Retina (tissue), 1 donor: ENCODE measurements at regions not wholly inside any gene's neighbourhood (a gene's known extent, or its start where the extent isn't known, plus 50 kb on each side); places are given as distances from the start of the nearest gene placed in this dataset.

Experiments
- DNase-seq: peaks from one replicate; pipeline ENCODE4 v3.0.0-alpha.2; 2016

- no peak for DNase-seq
These were observed 274.2 kb downstream of the XXYLT1 start for GRCh38 chr3:194996746-194997145.

- DNase-seq = no peak
These were observed 272.5 kb downstream of the XXYLT1 start for GRCh38 chr3:194998417-194998816.

GRCh38 chr3:194998948-194999347, 272.0 kb downstream of the XXYLT1 start:
- DNase-seq = no peak

GRCh38 chr3:194999491-194999890, 271.5 kb downstream of the XXYLT1 start:
- DNase-seq = no peak

GRCh38 chr3:195001261-195001660, 269.7 kb downstream of the XXYLT1 start:
- no peak for DNase-seq

GRCh38 chr3:195001961-195002861, 268.7 kb downstream of the XXYLT1 start:
- DNase-seq = peak; percentile 60

GRCh38 chr3:195003006-195003892, 267.7 kb downstream of the XXYLT1 start:
- DNase-seq = no peak

- DNase-seq = no peak
These were observed 267.1 kb downstream of the XXYLT1 start for GRCh38 chr3:195003893-195004289.

- no peak for DNase-seq
These were observed 266.3 kb downstream of the XXYLT1 start for GRCh38 chr3:195004512-195005250.

- no peak for DNase-seq
These were observed 265.7 kb downstream of the XXYLT1 start for GRCh38 chr3:195005251-195005620.

GRCh38 chr3:195005759-195006510, 265.0 kb downstream of the XXYLT1 start:
- DNase-seq = no peak

GRCh38 chr3:195007151-195007550, 263.8 kb downstream of the XXYLT1 start:
- no peak for DNase-seq

GRCh38 chr3:195007766-195008165, 263.2 kb downstream of the XXYLT1 start:
- no peak for DNase-seq

- no peak for DNase-seq
These were observed 262.1 kb downstream of the XXYLT1 start for GRCh38 chr3:195008816-195009215.

- no peak for DNase-seq
These were observed 261.3 kb downstream of the XXYLT1 start for GRCh38 chr3:195009616-195010015.

GRCh38 chr3:195010551-195011100, 260.3 kb downstream of the XXYLT1 start:
- peak; percentile 80 for DNase-seq

- DNase-seq = no peak
These were observed 259.6 kb downstream of the XXYLT1 start for GRCh38 chr3:195011231-195011834.

- DNase-seq = no peak
These were observed 258.9 kb downstream of the XXYLT1 start for GRCh38 chr3:195012100-195012499.

GRCh38 chr3:195012571-195012970, 258.4 kb downstream of the XXYLT1 start:
- DNase-seq = no peak

- DNase-seq = no peak
These were observed 257.3 kb downstream of the XXYLT1 start for GRCh38 chr3:195013411-195014361.
